Stomach (tissue), 4 donors: ENCODE measurements at regions not wholly inside any gene's neighbourhood (a gene's known extent, or its start where the extent isn't known, plus 50 kb on each side); places are given as distances from the start of the nearest gene placed in this dataset.

ENCODE experiments used
- CTCF ChIP-seq, 7 experiments: fragments of 450-650 bp in 4 of 7; fragments of 200-600 bp in 3 of 7; sonication (generic) in 3 of 7; IDR thresholded peaks; one replicate each; pipeline ENCODE4 v1.5.1; 2016 to 2019; ENCODE audit warnings: antibody characterized with exemption in 7 of 7, control low read depth in 2 of 7, mild to moderate bottlenecking in 1 of 7
- EP300 ChIP-seq: sonication (generic); formaldehyde crosslinking; IDR thresholded peaks from one replicate; pipeline ENCODE4 v1.6.1; 2017; ENCODE audit warnings: antibody characterized with exemption
- POLR2A ChIP-seq, 4 donors: fragments of 450-650 bp; IDR thresholded peaks; one replicate each; pipeline ENCODE4 v1.6.1; 2016; ENCODE audit warnings: antibody characterized with exemption in 4 of 4, control low read depth in 2 of 4, mild to moderate bottlenecking in 1 of 4, moderate library complexity in 1 of 4

DNA sequence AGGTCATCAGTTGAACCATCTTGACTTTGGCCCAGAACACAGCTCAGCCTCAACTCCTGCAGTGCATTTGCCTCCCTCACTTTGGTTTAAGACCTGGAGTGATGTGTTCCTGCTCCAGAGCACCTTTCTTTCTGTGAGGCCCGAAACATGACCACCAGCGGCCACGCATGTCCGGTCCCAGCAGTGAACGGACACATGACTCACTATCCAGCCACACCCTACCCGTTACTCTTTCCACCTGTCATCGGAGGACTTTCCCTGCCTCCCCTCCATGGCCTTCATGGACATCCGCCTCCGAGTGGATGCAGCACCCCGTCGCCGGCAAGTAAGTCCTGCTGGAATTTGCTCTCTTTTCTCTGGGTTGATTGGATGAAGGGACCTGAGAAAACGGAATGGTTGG is 253.8 kb upstream of the RARB start:
- no peak for TF ChIP-seq CTCF (IDR thresholded peaks at IDR 0.05)
- TF ChIP-seq EP300, result no peak
- TF ChIP-seq POLR2A (IDR thresholded peaks at IDR 0.05), result no peak
